Effector memory CD8-positive, alpha-beta T cell (primary cell): ENCODE measurements at regions not wholly inside any gene's neighbourhood (a gene's known extent, or its start where the extent isn't known, plus 50 kb on each side); places are given as distances from the start of the nearest gene placed in this dataset.
"Not testable (repeated sequence)": the region's sequence is repeated elsewhere in the genome, so short reads cannot be mapped to it uniquely, and the experiment has no call there.

Experiments used
- ATAC-seq: fragments of 150-1000 bp; cut with Tn5 transposase; replicated peaks from 2 replicates; pipeline ENCODE4 v1.10.0; 2021; ENCODE audit warnings: mild to moderate bottlenecking, moderate library complexity
- DNase-seq, 3 experiments: peaks; one replicate each; pipeline ENCODE4 v3.0.0; 2021
- H3K27ac Mint-ChIP-seq, 2 donors: one replicate each; pipeline ENCODE4 v1.8.0; 2022; ENCODE audit warnings: mild to moderate bottlenecking in 2 of 2, mixed read lengths in 2 of 2, moderate library complexity in 2 of 2
- H3K27me3 Mint-ChIP-seq, 2 donors: one replicate each; pipeline ENCODE4 v1.8.0; 2022; ENCODE audit warnings: mixed read lengths in 2 of 2
- H3K36me3 Mint-ChIP-seq: one replicate; pipeline ENCODE4 v1.8.0; 2022; ENCODE audit warnings: mild to moderate bottlenecking, moderate library complexity, mixed read lengths; ENCODE audit not compliant: insufficient read depth
- H3K4me1 Mint-ChIP-seq, 2 donors: one replicate each; pipeline ENCODE4 v1.8.0; 2022; ENCODE audit warnings: low read depth in 2 of 2, mixed read lengths in 2 of 2
- H3K4me3 Mint-ChIP-seq, 2 donors: one replicate each; pipeline ENCODE4 v1.8.0; 2022; ENCODE audit warnings: mild to moderate bottlenecking in 2 of 2, mixed read lengths in 2 of 2, moderate library complexity in 2 of 2
- H3K9me3 Mint-ChIP-seq, 2 donors: one replicate each; pipeline ENCODE4 v1.8.0; 2022; ENCODE audit warnings: mixed read lengths in 2 of 2

DNA sequence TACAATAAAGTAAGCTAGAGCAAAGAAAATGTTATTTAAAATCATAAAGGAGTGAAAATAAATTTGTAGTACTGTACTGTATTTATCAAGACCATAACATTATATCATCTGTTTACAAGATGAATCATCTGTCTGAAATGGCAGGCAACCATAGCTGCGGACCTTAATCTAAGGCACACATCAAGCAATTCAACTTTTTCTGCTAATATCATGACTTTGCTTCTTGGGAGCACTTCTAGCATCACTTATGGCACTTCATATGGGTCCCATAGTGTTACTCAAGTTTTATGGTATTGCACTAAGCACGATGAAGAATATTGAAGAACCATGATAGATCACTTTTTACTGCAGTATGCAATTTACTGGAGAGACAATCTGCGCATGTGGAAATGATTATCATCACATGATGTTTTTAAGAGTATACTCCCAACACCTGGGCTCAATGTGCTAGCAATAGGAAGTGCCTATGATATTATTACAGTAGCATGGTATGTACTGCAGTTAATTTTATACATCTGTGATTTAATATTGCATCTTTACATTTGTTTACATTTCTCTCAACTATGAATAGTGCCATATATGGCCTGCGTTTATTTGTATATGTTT, 137.7 kb upstream of the NECTIN3 start:
- no peak overlapping the region for H3K27ac Mint-ChIP-seq
- H3K27me3 Mint-ChIP-seq, result peaks cover 8 to 9% of the 10 kb centered on the region in 2 donors
- no peaks in the 10 kb centered on the region for H3K36me3 Mint-ChIP-seq
- DNase-seq (no peak), ATAC-seq (no peak)
- no peaks in the 10 kb centered on the region for H3K9me3 Mint-ChIP-seq
- H3K4me3 Mint-ChIP-seq, result no peak overlapping the region
- H3K4me1 Mint-ChIP-seq, result no peaks in the 10 kb centered on the region

DNA sequence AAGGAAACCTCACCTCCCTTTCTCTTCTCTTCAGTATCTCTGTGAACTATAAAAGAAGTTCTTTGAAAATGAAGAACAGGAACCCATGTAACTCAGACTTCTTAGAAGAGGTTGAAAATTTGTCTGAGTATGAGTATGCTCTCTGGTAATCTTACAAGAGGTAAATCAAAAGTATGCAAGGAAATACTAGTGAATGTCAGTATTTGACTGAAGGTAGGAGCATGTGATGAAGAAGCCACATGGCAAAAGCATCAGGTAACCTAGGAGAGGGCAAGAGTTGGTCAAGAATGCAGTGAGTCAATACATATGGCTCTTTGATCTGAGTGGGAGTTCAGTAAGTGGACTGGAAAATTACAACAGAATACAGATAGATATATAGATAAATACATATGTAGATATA, 133.0 kb upstream of the NECTIN3 start:
- DNase-seq, result no peak
- Mint-ChIP-seq H3K4me1 (no peaks in the 10 kb centered on the region), H3K36me3 (no peaks in the 10 kb centered on the region), H3K27ac (no peak overlapping the region), H3K27me3 (peaks cover 6 to 8% of the 10 kb centered on the region in 2 donors), H3K4me3 (no peak overlapping the region), H3K9me3 (no peaks in the 10 kb centered on the region)
- no peak for ATAC-seq

DNA sequence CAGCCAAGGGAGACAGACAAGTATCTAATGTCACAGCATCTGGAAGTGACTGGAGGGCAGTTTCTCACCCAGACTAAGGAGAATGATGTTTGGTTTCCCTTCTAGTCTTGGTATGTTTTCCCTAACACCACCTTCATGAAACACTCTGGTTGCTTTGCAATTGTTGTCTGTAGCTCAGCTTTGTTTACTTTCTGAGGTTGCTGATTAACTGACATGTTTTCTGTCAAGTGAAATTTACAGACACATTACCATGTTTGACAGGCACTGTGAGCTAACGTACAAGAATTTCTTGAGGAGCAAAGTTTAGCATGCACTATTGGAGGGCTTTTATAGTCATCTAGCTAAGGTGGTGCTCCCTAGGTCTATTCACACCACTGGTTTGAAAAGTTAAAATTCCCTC, 131.6 kb upstream of the NECTIN3 start:
- ATAC-seq, result no peak
- H3K4me3 Mint-ChIP-seq, result no peak overlapping the region

DNA sequence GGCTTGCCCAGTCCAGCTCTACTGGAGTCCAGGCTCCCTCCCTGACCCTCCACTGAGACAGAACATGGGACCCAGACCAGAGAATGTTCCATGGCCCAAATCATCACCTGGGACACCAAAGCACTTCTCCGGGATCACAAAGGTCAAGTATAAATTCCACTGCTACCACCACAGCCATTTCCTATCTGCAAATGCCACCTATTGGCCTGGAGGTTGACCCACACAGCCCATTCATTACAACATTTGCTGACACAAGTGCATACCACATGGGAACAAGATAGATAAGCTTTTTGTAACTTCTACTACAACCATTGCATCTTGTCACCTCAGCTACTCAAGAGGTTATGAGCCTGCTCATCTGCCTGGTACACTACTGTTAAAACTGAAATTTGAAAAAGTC, 126.8 kb upstream of the NECTIN3 start:
- no peak for DNase-seq
- no peak overlapping the region for H3K27ac Mint-ChIP-seq
- no peaks in the 10 kb centered on the region for H3K36me3 Mint-ChIP-seq
- H3K4me1 Mint-ChIP-seq, result no peaks in the 10 kb centered on the region
- H3K4me3 Mint-ChIP-seq, result no peak overlapping the region
- no peaks in the 10 kb centered on the region for H3K27me3 Mint-ChIP-seq
- peaks cover 0 to 13% of the 10 kb centered on the region in 2 donors for H3K9me3 Mint-ChIP-seq
- ATAC-seq, result no peak

More for the DNA sequence above, 131.6 kb upstream of the NECTIN3 start:
- H3K4me1 Mint-ChIP-seq, result no peaks in the 10 kb centered on the region
- peaks cover 6 to 8% of the 10 kb centered on the region in 2 donors for H3K27me3 Mint-ChIP-seq
- no peaks in the 10 kb centered on the region for H3K9me3 Mint-ChIP-seq
- H3K36me3 Mint-ChIP-seq, result no peaks in the 10 kb centered on the region
- no peak overlapping the region for H3K27ac Mint-ChIP-seq
- no peak for DNase-seq

DNA sequence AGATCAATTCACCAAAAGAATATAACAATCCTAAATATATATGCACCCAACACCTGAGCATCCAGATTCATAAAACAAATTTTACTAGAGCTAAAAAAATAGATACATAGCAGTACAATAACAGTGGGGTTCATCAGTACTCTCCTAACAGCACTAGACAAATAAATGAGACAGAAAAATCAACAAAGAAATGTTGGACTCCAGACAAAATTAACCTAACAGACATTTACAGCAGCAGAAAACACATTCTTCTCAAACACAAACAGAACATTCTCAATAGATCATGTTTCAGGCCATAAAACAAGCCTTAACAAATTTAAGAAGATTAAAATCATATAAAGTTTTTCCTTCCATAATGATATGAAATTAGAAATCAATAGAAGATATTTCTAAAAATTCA, 124.8 kb upstream of the NECTIN3 start:
- peaks cover 3 to 22% of the 10 kb centered on the region in 2 donors for H3K9me3 Mint-ChIP-seq
- no peak for ATAC-seq
- no peak overlapping the region for H3K4me3 Mint-ChIP-seq
- H3K27ac Mint-ChIP-seq, result no peak overlapping the region
- H3K27me3 Mint-ChIP-seq, result no peaks in the 10 kb centered on the region
- no peaks in the 10 kb centered on the region for H3K4me1 Mint-ChIP-seq
- DNase-seq, result no peak
- no peaks in the 10 kb centered on the region for H3K36me3 Mint-ChIP-seq

DNA sequence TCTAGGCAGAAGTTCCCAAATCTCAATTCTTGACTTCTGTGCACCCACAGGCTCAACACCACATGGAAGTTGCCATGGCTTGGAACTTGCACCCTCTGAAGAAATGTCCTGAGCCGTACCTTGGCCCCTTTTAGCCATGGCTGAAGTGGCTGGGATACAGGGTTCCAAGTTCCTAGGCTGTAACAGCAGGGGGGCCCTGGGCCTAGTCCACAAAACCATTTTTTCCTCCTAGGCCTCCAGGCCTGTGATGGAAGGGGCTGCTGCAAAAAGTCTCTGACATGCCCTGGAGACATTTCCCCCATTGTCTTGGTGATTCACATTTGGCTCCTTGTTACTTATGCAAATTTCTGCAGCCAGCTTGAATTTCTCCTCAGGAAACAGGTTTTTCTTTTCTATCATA, 122.4 kb upstream of the NECTIN3 start:
- not testable (repeated sequence) for H3K27ac Mint-ChIP-seq, H3K4me1 Mint-ChIP-seq, H3K36me3 Mint-ChIP-seq, DNase-seq, ATAC-seq, H3K27me3 Mint-ChIP-seq, H3K4me3 Mint-ChIP-seq
- peaks cover 3 to 22% of the 10 kb centered on the region in 2 donors for H3K9me3 Mint-ChIP-seq

DNA sequence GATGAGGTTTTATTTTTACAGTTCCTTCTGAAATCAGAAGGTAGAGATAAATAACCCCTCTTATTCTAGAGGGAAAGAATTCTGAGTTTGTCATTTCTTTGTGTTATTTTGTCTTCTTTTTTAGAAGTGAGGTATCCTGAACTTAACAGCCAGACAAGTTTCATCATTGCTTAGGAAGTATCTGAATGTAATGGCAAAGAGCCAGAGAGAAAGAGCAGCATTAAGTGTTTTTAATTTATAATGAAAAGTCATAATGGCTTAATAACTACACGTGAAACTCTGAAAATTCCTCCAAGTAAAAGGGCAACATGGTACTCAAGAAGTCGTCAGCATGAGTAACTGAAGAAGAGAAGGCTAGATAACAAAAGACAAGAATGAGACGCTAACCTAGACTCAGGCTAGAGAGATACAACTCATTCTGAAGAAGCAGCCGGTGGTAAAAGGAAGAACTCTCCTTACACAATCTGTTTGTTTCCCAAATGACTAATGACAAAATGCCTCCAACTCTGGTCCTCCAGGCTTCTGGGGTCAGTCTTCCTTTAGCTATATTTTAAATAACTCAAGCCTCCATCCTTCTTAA, 116.2 kb upstream of the NECTIN3 start:
- H3K36me3 Mint-ChIP-seq, result no peaks in the 10 kb centered on the region
- ATAC-seq, result no peak
- H3K4me1 Mint-ChIP-seq, result no peaks in the 10 kb centered on the region
- H3K9me3 Mint-ChIP-seq, result peaks cover 2 to 3% of the 10 kb centered on the region in 2 donors
- DNase-seq, result no peak
- no peak overlapping the region for H3K4me3 Mint-ChIP-seq
- H3K27ac Mint-ChIP-seq, result no peak overlapping the region
- peaks cover 6 to 9% of the 10 kb centered on the region in 2 donors for H3K27me3 Mint-ChIP-seq

DNA sequence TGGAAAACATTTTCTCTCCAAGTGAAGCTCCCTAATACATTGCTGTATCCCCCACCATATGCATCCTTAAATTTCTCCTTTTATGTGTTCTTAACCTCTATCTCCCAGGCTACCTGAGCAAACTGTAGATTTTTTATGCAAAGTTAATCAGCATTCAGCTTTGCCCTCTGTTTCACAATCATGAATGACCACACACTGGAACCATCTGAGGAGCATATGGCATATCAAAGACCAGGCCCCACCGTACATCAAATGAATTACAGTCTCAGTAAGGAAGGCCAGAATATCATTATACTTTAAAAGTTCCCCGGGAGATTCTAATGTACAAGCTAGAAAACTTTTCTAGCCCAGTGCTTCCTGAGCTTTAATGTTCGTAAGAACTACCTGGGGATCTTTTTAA, 115.5 kb upstream of the NECTIN3 start:
- peaks cover 0 to under 1% of the 10 kb centered on the region in 2 donors for H3K9me3 Mint-ChIP-seq
- no peak overlapping the region for H3K4me3 Mint-ChIP-seq
- DNase-seq (no peak), ATAC-seq (no peak)
- H3K36me3 Mint-ChIP-seq, result no peaks in the 10 kb centered on the region
- no peaks in the 10 kb centered on the region for H3K4me1 Mint-ChIP-seq
- H3K27me3 Mint-ChIP-seq, result peaks cover 8 to 9% of the 10 kb centered on the region in 2 donors
- H3K27ac Mint-ChIP-seq, result no peak overlapping the region

DNA sequence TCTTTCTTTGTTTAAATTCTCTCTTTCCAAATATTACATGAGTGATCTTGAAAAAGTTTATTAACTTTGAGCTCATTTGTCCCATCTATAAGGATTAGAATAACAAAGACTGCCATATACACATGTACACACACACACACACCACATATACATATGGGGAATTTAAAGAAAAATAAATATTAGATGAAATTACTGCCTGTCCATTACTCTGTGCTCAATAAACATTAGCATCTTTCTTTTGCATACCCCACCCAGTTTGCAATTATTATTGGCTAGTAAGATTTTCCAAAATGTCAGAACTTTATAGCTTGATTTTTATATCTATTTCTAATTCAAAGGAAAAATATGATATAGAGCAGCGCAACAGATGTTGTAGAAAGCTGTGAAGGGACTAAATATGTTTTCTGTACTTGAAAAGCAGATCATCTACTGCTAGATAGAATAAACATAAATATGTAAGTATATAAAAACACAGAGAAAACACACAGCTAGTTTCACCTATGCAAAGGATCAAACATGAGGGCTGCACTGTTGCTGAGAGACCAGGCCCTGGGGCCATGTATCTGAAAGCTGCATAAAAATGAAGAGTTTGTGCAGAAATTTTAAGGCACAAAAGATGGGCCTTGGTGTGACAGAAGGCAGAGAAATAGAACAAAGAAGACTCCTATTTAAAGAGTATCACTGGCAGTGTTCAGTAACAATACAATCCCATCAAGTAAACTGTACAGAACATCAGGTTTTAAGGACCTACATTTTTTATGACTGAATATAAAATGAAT, 114.2 kb upstream of the NECTIN3 start:
- DNase-seq (no peak), ATAC-seq (no peak)
- Mint-ChIP-seq H3K36me3 (no peaks in the 10 kb centered on the region), H3K4me3 (no peak overlapping the region), H3K27ac (no peak overlapping the region), H3K9me3 (no peaks in the 10 kb centered on the region), H3K27me3 (peaks cover 9 to 10% of the 10 kb centered on the region in 2 donors), H3K4me1 (no peaks in the 10 kb centered on the region)

DNA sequence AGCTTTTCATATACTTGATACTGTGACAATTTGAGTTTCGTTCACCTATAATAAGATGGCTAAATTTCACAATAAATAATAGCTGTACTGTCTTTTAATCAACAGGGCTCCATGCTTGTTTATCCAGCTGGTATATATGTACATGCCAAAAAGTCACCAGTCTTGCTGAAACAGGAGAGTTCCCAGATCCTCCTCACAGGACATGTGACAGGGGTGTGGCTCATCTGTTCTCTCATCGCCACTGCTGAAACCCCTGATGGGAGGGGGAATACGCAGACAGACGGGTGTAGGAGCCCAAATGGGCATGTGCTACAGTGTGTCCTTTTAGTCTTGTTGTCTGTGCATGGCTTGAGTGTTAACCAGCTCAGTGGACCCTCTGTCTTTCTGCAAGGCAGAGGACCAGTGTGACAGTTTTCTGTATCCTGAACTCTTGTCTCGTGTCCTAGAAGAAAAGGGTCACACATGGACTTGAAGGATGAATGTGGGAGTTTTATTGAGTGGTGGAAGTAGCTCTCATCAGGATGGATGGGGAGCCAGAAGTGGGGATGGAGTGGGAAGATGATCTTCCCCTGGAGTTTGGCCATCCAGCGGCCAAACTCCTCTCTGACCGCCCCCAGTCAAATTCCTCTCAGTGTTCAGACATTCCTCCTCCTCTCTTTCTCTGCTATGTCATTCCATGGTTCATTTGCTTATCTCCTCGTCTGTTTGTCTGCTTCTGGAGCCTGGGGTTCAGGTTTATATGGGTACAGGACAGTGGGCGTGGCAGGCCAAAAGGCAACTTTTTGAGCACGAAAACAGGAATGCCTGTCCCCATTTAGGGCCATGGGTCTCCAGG, 113.1 kb upstream of the NECTIN3 start:
- ATAC-seq (no peak), DNase-seq (no peak)
- Mint-ChIP-seq H3K27me3 (peaks cover 9 to 10% of the 10 kb centered on the region in 2 donors), H3K4me1 (no peaks in the 10 kb centered on the region), H3K27ac (no peak overlapping the region), H3K4me3 (no peak overlapping the region), H3K9me3 (no peaks in the 10 kb centered on the region), H3K36me3 (no peaks in the 10 kb centered on the region)

DNA sequence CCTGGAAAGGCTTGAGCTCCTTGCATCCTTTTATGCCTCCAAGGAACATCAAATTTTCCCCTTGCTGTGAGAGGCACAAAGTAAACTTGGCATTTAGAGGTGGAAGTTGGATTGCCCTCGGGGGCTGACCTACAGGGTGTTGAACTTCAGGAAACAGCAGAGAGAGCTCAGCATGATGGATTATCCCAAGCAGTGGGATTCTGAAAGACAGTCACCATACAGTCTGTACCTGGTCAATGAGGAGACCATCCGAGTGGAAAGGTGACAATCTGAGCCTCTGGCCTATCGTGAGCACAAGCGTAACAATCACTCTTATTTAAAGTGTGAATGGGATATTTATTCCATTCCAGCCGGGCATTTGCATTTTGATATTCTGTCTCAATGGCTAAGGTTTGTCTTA, 105.6 kb upstream of the NECTIN3 start:
- peaks cover 0 to 8% of the 10 kb centered on the region in 2 donors for H3K27me3 Mint-ChIP-seq
- H3K4me3 Mint-ChIP-seq, result no peak overlapping the region
- peaks cover 2 to 7% of the 10 kb centered on the region in 2 donors for H3K9me3 Mint-ChIP-seq
- H3K36me3 Mint-ChIP-seq, result no peaks in the 10 kb centered on the region
- DNase-seq (no peak), ATAC-seq (no peak)
- no peaks in the 10 kb centered on the region for H3K4me1 Mint-ChIP-seq
- no peak overlapping the region for H3K27ac Mint-ChIP-seq

DNA sequence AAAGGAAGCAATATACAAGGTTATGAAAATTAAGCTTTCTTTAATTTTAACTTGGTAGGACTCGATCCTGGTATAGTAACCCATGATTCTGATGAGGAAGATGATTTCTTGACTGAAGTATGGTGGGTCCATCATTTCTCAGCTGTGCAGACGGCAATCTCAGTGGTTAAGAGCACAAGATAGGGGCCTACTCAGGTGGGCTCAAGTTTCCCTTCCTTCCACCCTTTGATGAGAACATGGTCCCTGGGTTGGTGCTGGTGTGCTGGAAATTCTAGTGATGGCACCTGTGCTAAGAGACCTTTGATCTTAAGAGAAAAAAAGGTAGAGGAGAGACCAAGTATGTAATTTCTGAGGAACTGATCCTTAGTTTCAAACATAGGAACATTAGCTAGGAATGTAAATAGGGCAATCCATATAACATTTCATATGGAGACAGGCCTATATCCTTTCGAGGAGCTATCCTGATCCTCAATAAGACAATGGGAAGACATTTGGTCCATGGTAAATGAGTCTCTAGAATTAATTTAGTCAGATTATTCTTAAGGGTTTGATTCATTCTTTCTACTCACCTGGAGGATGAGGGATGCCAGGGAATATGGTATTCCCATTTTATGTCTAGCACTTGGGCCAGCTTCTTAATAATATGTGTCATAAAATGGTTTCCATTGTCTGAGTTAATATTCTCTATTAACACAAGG, 104.5 kb upstream of the NECTIN3 start:
- Mint-ChIP-seq H3K27ac (no peak overlapping the region), H3K4me1 (no peaks in the 10 kb centered on the region), H3K9me3 (peaks cover 2 to 7% of the 10 kb centered on the region in 2 donors), H3K27me3 (peaks cover 0 to 5% of the 10 kb centered on the region in 2 donors), H3K4me3 (no peak overlapping the region), H3K36me3 (no peaks in the 10 kb centered on the region)
- no peak for DNase-seq
- ATAC-seq, result no peak

DNA sequence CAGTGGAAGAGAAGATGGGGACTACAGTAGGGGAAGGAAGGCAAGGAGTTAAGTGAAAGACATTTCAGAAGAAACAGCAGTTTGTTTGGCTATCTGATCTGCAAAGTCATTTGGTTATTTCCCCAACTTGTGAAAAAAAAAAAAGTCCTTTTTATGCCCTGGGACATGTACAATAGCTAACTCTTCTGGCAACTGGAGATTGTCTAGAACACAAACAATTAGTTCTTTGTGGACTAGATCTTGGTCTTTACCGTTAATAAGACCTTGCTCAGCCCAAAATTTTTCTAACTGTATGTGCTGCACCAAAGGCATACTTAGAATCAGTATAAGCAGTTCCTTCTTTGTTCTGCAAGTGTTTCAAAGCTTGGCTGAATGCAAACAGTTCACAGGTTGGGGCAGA, 103.5 kb upstream of the NECTIN3 start:
- H3K4me1 Mint-ChIP-seq, result no peaks in the 10 kb centered on the region
- no peak for DNase-seq
- no peaks in the 10 kb centered on the region for H3K36me3 Mint-ChIP-seq
- ATAC-seq, result no peak
- peaks cover 0 to 5% of the 10 kb centered on the region in 2 donors for H3K27me3 Mint-ChIP-seq
- H3K27ac Mint-ChIP-seq, result no peak overlapping the region
- peaks cover 2 to 7% of the 10 kb centered on the region in 2 donors for H3K9me3 Mint-ChIP-seq
- no peak overlapping the region for H3K4me3 Mint-ChIP-seq
